ENCODE measurements at regions not wholly inside any gene's neighbourhood (a gene's known extent, or its start where the extent isn't known, plus 50 kb on each side); places are given as distances from the start of the nearest gene placed in this dataset.

- TF ChIP-seq EZH2phosphoT487 (IDR thresholded peaks at IDR 0.05; ENCODE audit: low read depth) (no peak), CTCF (IDR thresholded peaks at IDR 0.05; ENCODE audit: low read depth, low read length) (no peak)
Measured at GRCh38 chr15:97790180-97790579, 170.3 kb upstream of the ARRDC4 start.

All from OCI-LY3 (cell line).